GM23248 (cell line): ENCODE measurements at regions not wholly inside any gene's neighbourhood (a gene's known extent, or its start where the extent isn't known, plus 50 kb on each side); places are given as distances from the start of the nearest gene placed in this dataset.

Experiments
- DNase-seq: peaks from one replicate; pipeline ENCODE4 v3.0.0-alpha.2; 2015
- H2AFZ ChIP-seq: fragments of 200-600 bp; sonication (generic); 2 replicates; pipeline ENCODE4 v1.6.1; 2016; ENCODE audit warnings: antibody characterized with exemption
- H3F3A ChIP-seq: fragments of 200-600 bp; sonication (generic); 2 replicates; pipeline ENCODE4 v1.6.1; 2016; ENCODE audit warnings: mild to moderate bottlenecking, antibody characterized with exemption, mixed run types; ENCODE audit not compliant: insufficient read depth
- H3K27ac ChIP-seq: fragments of 200-600 bp; sonication (generic); 2 replicates; pipeline ENCODE4 v1.5.1; 2016; ENCODE audit warnings: mild to moderate bottlenecking
- H3K27me3 ChIP-seq: fragments of 200-600 bp; sonication (generic); replicated peaks from 2 replicates; pipeline ENCODE4 v1.6.1; 2016; ENCODE audit warnings: mild to moderate bottlenecking; ENCODE audit not compliant: insufficient read depth
- H3K36me3 ChIP-seq: fragments of 200-600 bp; sonication (generic); 2 replicates; pipeline ENCODE4 v1.6.1; 2016; ENCODE audit warnings: low read depth, mild to moderate bottlenecking
- H3K4me1 ChIP-seq: fragments of 200-600 bp; sonication (generic); 2 replicates; pipeline ENCODE4 v1.6.1; 2016; ENCODE audit warnings: mild to moderate bottlenecking; ENCODE audit not compliant: insufficient read depth
- H3K4me2 ChIP-seq: fragments of 200-600 bp; sonication (generic); one replicate; pipeline ENCODE4 v1.6.1; 2016; ENCODE audit warnings: mild to moderate bottlenecking; ENCODE audit not compliant: unreplicated experiment
- H3K4me3 ChIP-seq: fragments of 200-600 bp; sonication (generic); 2 replicates; pipeline ENCODE4 v1.5.1; 2016; ENCODE audit warnings: mild to moderate bottlenecking
- H3K79me2 ChIP-seq: fragments of 200-600 bp; sonication (generic); 2 replicates; pipeline ENCODE4 v1.6.1; 2016; ENCODE audit warnings: mild to moderate bottlenecking; ENCODE audit not compliant: insufficient read depth
- H3K9ac ChIP-seq: fragments of 200-600 bp; sonication (generic); 2 replicates; pipeline ENCODE4 v1.6.1; 2016; ENCODE audit warnings: mild to moderate bottlenecking
- H3K9me2 ChIP-seq: fragments of 200-600 bp; sonication (generic); 2 replicates; pipeline ENCODE4 v1.6.1; 2016; ENCODE audit warnings: mixed run types, mild to moderate bottlenecking, moderate library complexity; ENCODE audit not compliant: insufficient read depth
- H3K9me3 ChIP-seq: fragments of 200-600 bp; sonication (generic); one replicate; pipeline ENCODE4 v1.6.1; 2017; ENCODE audit warnings: low read depth
- H4K20me1 ChIP-seq: fragments of 200-600 bp; sonication (generic); 2 replicates; pipeline ENCODE4 v1.6.0; 2016; ENCODE audit not compliant: insufficient read depth
- EZH2 ChIP-seq: fragments of 200-600 bp; sonication (generic); IDR thresholded peaks from 2 replicates; pipeline ENCODE4 v1.6.1; 2018; ENCODE audit warnings: antibody characterized with exemption, mild to moderate bottlenecking; ENCODE audit not compliant: insufficient read depth, poor library complexity, severe bottlenecking
- EZH2phosphoT487 ChIP-seq: fragments of 200-600 bp; sonication (generic); IDR thresholded peaks from 2 replicates; pipeline ENCODE4 v1.6.1; 2018; ENCODE audit warnings: antibody characterized with exemption, moderate library complexity, mild to moderate bottlenecking, low read depth; ENCODE audit not compliant: insufficient read depth
- WGBS, 2 experiments: methylation state at CpG; one replicate each; pipeline ENCODE4 v1.1.6; 2015 to 2017; ENCODE audit warnings: low lambda C conversion rate in 2 of 2, low coverage in 1 of 2; ENCODE audit errors: missing lambda C conversion rate in 2 of 2; 5-methylcytosine and 5-hydroxymethylcytosine counted together
- in situ Hi-C: fragments of 300-500 bp; cut with MboI; formaldehyde crosslinking; loops from 2 replicates; pipeline ENCODE4 v1.15.0; 2020

DNA sequence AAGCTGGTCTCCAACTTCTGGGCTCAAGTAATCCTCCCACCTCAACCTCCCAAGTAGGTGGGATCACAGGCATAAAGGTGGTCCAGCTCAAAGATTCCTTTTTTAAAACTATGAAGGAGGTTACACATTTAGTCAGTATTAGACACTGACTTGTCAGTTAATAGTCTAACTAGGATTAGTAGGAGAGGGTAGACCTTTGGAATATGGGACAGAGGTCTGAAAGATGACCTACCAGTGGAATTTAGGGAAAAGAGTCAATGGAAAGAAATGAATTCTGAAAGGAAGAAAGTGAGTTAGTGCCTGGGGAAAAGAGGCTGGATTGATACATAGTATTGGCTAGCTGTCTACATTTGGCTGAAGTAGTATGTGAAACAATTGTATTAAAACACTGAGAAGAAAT is 220.7 kb downstream of the MZT1 start:
- no peak for DNase-seq
- H4K20me1 ChIP-seq: no peaks in the 10 kb centered on the region

DNA sequence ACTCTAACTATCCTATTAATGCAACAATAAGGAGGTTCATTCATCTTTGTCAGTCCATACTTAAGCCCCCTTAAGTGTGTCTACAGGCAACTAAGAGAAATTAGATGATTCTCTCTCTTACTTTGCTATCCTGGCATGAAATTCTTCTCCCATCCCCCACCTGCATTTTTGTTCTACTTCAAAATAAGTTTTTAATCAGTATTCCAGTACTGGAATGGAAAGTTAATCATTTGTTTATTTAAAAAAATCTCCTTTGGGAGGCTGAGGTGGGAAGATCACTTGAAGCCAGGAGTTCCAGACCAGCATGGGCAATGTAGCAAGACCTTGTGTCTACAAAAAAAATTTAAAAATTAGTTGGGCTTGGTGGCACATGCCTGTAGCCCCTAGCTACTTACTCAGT is 222.1 kb downstream of the MZT1 start:
- Histone ChIP-seq H3K79me2 (no peaks in the 10 kb centered on the region), H3K9me3 (no peaks in the 10 kb centered on the region), H3K4me3 (no peak overlapping the region), H2AFZ (no peak overlapping the region), H3F3A (no peaks in the 10 kb centered on the region), H4K20me1 (no peaks in the 10 kb centered on the region), H3K4me2 (no peak overlapping the region), H3K9ac (no peak overlapping the region), H3K27ac (no peak overlapping the region), H3K4me1 (no peaks in the 10 kb centered on the region), H3K36me3 (no peaks in the 10 kb centered on the region), H3K9me2 (no peaks in the 10 kb centered on the region), H3K27me3 (no peaks in the 10 kb centered on the region)
- TF ChIP-seq EZH2: no peak
- TF ChIP-seq EZH2phosphoT487: no peak
- in situ Hi-C loops: no loop called here
- no peak for DNase-seq

More for the DNA sequence above, 220.7 kb downstream of the MZT1 start:
- H3K4me1 ChIP-seq: no peaks in the 10 kb centered on the region
- H3K9me3 ChIP-seq: no peaks in the 10 kb centered on the region
- H3K4me2 ChIP-seq: no peak overlapping the region
- H3K9ac ChIP-seq: no peak overlapping the region
- no peak overlapping the region for H3K4me3 ChIP-seq
- H3K9me2 ChIP-seq: no peaks in the 10 kb centered on the region
- H3F3A ChIP-seq: no peaks in the 10 kb centered on the region
- no peak overlapping the region for H2AFZ ChIP-seq
- in situ Hi-C loops: no loop called here
- H3K36me3 ChIP-seq: no peaks in the 10 kb centered on the region
- no peak overlapping the region for H3K27ac ChIP-seq
- TF ChIP-seq EZH2 (no peak), EZH2phosphoT487 (no peak)
- H3K27me3 ChIP-seq: no peaks in the 10 kb centered on the region
- H3K79me2 ChIP-seq: no peaks in the 10 kb centered on the region

DNA sequence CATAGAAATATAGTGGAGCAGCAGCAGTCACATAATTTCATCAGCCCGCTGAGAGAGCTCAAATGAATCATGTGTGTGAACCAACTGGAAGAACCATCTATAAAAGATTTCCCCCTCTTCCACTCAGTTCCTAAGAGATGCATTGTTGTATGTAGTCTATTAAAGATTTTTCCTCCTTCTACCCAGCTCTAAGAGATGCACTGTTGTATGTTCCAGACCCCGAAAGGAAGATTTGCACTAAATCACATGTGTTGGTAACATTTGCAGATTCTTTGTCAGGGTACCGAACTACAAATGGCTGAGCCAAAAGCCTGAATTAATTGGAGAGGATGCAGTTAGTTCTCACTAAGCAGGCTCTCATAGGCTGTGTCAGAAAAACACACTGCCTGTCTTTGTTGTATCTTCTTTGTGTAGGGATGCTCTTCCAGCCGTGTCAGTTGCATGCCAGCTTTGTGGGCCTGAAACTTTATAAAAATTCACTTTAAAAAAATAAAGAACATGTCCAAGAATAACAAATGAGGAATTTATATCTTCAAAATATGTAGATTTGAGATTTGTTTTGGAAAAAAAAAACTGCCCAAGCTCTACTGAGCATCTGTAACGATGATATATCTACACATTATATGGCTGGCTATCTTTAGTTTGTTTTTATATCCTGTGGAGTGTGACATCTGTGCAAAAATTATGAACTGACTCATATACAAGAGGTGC is 223.1 kb downstream of the MZT1 start:
- 5 to 8% methylated on average over 5 of the region's 5 CpGs for WGBS, 2 experiments
- no peaks in the 10 kb centered on the region for H4K20me1 ChIP-seq
- in situ Hi-C loops: no loop called here

DNA sequence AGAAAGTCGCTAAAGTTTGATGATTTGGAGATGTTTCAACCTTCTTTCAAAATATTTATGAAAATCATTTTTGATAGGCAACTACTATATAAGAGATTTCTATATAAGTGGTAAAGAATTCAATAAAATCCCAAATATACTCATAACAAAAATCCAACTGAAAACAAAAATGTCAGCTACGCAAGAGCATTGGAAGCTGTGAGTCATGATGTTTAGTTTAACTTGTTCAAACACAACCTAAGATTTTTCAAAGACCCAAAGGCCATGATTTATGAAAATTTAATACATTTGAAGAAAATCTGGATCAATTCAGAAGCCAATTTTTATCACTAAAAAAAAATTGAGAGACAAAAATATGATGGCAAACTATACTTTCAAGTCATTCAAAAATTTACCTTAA is 226.6 kb downstream of the MZT1 start:
- no peak overlapping the region for H3K9ac ChIP-seq
- H3K4me1 ChIP-seq: no peaks in the 10 kb centered on the region
- H3K79me2 ChIP-seq: no peaks in the 10 kb centered on the region
- DNase-seq: no peak
- H3K4me3 ChIP-seq: no peak overlapping the region
- no peaks in the 10 kb centered on the region for H3K36me3 ChIP-seq
- no peaks in the 10 kb centered on the region for H3K9me3 ChIP-seq
- no peak overlapping the region for H2AFZ ChIP-seq
- no peaks in the 10 kb centered on the region for H4K20me1 ChIP-seq
- H3K9me2 ChIP-seq: no peaks in the 10 kb centered on the region
- H3F3A ChIP-seq: no peaks in the 10 kb centered on the region
- no peak overlapping the region for H3K27ac ChIP-seq
- no peaks in the 10 kb centered on the region for H3K27me3 ChIP-seq
- in situ Hi-C loops: no loop called here
- no peak overlapping the region for H3K4me2 ChIP-seq
- TF ChIP-seq EZH2 (no peak), EZH2phosphoT487 (no peak)
- 19 to 23% methylated on average over 2 of the region's 2 CpGs for WGBS, 2 experiments

More for the DNA sequence above, 223.1 kb downstream of the MZT1 start:
- no peaks in the 10 kb centered on the region for H3K36me3 ChIP-seq
- H2AFZ ChIP-seq: no peak overlapping the region
- no peak for DNase-seq
- H3K4me2 ChIP-seq: no peak overlapping the region
- no peaks in the 10 kb centered on the region for H3K27me3 ChIP-seq
- H3K9me3 ChIP-seq: no peaks in the 10 kb centered on the region
- no peak overlapping the region for H3K9ac ChIP-seq
- H3K9me2 ChIP-seq: no peaks in the 10 kb centered on the region
- H3K27ac ChIP-seq: no peak overlapping the region
- TF ChIP-seq EZH2 (no peak), EZH2phosphoT487 (no peak)
- H3F3A ChIP-seq: no peaks in the 10 kb centered on the region
- H3K4me3 ChIP-seq: no peak overlapping the region
- H3K79me2 ChIP-seq: no peaks in the 10 kb centered on the region
- no peaks in the 10 kb centered on the region for H3K4me1 ChIP-seq

DNA sequence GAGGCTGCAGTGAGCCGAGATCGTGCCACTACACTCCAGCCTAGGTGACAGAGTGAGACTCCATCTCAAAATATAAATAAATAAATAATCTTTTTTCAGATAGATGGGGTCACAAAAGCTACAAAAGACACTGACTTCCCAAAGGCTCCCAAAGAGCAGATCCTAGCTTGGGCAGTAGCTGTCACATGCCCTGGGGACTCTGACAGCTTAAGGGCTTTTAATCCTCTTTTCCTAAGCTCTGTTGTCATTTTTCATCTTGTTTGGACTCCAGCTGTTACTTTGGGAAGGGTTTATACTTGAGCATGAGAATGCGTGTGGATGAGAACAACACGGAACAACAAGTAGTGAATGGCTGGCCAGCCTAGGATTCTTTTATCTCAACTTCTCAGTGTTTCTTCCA is 231.7 kb downstream of the MZT1 start:
- no peak for DNase-seq
- no peaks in the 10 kb centered on the region for H3F3A ChIP-seq
- no peak overlapping the region for H3K27ac ChIP-seq
- H3K27me3 ChIP-seq: no peaks in the 10 kb centered on the region
- H3K9me3 ChIP-seq: no peaks in the 10 kb centered on the region
- no peak overlapping the region for H3K9ac ChIP-seq
- 40% methylated on average over 4 of the region's 4 CpGs for WGBS, 2 experiments
- H3K79me2 ChIP-seq: no peaks in the 10 kb centered on the region
- H3K4me3 ChIP-seq: no peak overlapping the region
- in situ Hi-C loops: no loop called here
- H3K4me1 ChIP-seq: no peaks in the 10 kb centered on the region
- no peaks in the 10 kb centered on the region for H4K20me1 ChIP-seq
- TF ChIP-seq EZH2phosphoT487: no peak
- no peak for TF ChIP-seq EZH2
- H3K9me2 ChIP-seq: no peaks in the 10 kb centered on the region
- no peak overlapping the region for H3K4me2 ChIP-seq
- no peaks in the 10 kb centered on the region for H3K36me3 ChIP-seq
- no peak overlapping the region for H2AFZ ChIP-seq
